ENCODE measurements at regions not wholly inside any gene's neighbourhood (a gene's known extent, or its start where the extent isn't known, plus 50 kb on each side); places are given as distances from the start of the nearest gene placed in this dataset.

DNA sequence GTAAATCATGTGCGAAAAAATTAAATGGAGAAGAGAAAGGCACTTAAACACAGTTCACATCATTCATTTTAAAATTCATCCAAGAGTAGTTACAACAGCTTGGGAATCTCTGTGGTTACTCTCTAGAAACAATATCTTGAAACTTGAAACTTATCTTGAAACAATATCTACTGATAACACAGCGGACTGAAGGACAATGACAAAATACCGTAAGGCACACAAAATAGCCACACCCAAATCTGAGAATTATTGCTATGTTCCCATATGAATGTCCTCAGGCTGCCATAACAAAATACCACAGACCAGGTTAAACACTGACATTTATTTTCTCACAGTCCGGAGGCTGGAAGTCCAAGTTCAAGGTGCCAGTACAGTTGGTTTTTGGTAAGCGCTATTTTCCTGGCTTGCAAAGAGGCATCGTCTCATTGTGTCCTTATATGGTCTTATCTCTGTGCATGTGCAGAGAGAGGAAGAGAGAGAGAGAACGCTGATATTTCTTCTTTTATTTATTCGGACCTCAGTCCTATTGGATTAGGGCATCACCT, 122.5 kb upstream of the BTBD3 start:
- DNase-seq: no peak

DNA sequence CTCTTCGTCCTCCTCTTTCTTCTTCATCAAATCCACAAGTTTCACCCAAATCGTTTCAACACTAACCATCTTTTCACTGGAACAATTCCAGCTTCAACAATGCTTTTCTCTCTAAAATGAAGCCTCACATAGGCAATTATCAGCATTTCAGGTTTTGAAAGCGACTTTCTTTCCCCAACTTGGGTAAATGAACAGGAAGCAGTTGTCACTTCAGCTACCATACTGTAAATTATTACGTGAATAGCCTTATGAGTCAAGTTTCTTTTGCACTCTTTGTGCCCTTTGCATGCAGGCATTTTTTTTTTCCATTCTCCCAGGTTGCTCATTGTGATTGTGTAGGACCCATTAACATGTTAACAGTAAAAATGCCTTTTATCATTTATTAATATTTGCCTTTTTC, 121.7 kb upstream of the BTBD3 start:
- DNase-seq: no peak

DNA sequence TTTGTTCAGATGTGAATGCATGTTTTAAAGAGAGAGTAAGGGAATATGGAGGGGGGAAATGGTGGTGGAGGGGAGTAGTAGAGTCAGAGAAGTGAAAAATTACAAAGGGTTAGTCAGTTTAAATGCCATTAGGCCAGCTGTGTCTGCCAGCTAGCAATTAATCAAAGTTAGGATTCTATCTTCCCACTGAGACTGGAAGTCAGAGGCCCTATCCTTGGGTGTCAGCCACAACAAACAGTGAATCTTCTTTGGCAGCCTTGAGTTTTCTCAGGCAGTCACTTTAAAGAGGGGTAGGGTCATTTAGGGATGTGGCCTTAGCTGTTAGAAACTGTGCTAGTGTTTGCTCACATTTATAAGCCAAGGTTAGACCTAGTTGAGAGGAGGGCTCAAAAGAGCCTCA, 120.5 kb upstream of the BTBD3 start:
- DNase-seq: no peak

DNA sequence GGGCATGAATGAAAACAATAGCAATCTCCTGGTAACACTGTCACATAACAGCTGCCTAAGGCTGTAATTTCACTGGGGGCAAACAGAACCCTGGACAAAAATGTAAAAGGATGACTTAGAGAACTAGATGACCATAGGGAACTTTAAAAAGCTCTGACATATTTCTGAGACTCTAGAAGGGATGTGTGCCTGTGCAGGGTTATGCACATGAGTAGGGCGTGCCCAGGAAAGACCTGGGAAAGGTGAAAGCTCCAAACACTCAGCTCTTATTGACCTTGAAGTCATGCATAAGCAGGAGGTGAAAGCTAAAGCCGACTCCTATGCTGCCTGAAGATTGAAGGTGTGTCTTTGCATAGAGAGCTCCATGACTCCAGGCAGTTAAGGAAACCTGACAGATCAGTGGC, 118.4 kb upstream of the BTBD3 start:
- DNase-seq: no peak

DNA sequence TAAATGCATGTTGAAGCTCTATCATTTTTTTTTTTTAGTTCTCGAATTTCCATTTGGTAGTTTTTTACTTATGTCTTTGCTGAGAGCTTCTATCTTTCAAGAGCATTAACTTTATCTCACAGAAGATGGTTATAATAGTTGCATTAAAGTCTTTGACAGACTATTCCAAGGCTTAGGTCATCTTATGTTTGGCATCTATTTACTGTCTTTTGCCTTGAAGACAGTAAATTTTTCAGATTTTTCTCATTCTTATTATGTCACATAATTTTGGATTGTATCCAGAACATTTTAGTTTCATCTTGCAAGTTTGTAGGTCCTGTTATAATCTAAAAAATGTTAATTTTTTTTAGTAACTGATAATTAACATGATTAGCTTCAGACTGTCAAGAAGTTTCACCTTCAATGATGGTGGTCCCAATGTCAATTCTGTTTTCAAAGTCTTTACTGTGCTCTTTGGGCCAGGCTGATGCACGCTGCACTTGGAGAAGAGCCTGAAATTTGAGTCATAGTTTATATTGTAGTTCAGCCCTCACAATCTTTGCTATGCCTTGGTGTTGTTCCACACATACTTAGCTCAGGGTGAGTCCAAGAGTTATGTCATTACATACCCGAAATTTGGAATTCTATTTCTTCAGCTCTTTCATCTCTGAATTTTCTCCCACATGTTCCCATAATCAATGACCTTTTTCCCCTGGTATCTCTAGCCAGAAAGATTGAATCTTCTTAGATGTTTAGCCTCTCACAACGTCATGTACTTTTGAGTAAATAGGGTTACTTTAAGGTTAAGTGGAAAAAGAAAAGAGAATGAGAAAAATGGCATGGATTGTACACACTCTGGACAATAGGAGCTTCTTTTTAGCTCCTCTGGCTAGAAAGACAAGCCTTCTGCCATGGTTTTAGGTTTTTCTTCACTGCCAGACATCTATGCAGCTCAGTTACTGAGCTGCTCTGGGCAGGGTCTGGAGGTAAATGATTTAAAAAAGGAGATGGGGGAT, 110.3 kb upstream of the BTBD3 start:
- no peak for DNase-seq

DNA sequence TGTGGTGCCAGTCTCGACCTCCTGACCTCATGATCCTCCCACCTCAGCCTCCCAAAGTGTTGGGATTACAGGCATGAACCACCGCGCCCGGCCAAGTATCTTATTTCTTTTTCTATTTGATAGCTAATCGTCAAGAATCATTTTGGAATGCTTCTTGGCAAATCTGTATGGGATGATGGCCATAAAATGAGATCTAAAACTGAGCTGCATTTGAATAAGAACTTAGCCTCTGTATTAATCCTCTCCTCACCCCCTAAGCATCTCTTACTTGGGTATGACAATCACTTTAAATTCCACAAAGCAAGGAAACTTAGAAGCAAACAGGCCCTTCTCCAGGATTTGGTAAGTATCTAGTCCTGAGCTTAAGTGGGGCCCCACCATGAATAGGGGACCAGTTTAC, 108.9 kb upstream of the BTBD3 start:
- DNase-seq: no peak

DNA sequence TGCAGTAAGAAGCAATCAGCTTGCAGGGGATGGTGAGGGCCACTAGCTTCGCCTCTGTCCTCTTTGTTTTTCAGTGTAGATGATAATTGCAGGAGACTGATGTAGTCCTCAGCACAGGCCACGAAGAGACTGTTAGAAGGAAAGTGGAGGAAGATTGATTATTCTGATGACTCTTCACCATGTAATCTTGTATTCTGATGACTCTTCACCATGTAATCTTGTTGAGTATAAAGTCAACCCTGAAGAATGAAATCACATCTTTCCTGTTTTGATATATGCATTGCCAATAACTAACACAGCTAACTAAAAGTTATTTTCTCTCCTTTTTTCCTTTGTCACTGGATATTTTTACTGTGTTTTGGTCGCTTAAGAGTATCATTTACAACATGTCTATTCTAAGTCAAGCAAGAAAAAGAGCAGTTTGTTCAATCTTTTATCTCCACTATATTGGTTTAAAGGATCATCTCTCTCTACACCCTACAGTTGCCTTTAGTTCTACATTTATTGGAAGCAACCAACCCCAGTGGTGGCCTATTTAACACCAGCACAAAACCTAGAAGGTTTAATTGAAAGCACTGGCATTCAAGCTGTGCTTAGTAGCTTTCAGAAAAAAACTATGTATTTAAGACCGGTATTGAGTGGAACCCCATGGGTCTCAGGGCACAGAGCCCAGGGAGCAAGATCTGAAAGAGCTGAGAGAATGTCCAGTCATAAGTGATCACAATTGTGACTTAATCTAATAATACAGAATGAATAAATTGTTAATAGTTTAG, 107.2 kb upstream of the BTBD3 start:
- DNase-seq: peak in 1 of 58 donors; percentile 2

DNA sequence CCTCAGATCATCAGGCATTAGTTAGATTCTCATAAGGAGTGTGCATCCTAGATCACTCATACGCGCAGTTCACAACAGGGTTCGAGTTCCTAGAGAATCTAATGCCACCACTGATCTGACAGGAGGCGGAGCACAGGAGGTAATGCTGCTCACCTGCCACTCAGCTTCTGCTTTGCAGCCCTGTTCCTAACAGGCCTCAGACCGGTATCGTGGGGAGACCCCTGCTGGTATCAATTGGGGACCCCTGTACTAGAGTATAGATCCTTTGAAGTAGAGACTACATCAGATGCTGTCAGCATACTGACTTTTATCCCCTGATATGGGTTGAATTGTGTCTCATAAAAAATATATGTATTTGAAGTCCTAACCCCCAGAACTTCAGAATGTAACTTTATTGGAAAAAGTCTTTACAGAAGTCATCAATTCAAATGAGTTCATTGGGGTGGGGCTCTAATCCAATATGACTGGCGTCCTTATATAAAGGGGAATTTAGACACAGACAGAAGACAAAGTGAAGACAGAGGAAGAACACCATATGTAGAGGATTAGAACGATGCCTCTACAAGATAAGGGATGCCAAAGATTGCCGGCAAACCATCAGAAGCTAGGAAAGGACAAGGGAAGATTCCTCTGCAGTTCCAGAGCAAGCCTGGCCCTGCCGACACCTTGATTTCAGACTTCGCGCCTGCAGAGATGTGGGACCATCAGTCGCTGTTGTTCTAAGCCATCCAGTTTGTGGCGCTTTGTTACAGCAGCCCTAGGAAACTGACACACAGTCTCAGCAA, 104.4 kb upstream of the BTBD3 start:
- DNase-seq: no peak

DNA sequence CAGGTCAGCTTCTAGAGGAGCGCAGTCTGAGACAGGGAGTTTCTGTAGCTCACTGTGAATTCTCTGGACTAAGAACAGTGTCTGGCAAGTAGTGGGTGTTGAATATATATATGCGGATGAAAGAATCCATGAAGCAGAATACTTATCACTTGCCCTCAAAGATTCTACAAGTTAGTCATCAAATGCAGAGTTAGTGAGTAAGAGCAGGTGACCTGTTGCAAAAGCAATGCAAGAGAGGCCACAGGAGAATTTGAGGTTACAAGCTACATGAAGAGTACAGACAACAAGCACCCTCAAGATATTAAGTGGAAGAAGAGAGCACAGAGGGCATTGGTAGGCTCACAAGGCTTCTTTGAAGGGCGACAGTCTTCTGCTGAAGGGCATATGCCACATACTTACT, 103.4 kb upstream of the BTBD3 start:
- DNase-seq: no peak

DNA sequence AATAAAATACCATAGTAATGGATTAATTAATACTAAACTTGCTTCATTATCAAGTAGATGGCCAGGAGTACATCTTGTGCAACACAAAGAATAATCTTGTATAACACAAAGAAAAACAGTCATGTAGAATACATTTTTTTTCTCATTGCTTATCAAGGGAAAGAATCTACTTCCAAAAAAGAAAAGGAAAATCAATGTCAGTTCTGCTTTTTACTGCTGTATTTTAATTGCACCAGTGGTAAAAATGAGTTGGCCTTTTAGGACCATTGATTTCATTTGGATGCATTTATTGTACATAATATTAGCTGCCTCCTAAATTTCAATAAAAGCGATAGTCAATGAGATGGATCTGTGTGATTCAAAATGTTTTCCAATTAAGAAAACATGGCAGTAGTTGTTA, 96.9 kb upstream of the BTBD3 start:
- DNase-seq: no peak

DNA sequence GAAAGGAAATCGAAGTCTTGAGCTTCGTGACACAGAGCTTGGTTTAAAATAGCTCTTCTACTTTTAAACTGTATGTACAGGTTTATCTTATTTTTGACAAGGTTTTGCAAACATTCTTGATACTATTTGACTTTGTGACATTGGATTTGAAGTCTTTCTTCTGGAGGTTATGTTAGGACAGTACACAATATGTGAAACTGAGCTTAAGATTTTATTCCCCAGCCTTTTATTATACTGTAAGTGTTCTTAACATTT, 95.2 kb upstream of the BTBD3 start:
- no peak for DNase-seq

DNA sequence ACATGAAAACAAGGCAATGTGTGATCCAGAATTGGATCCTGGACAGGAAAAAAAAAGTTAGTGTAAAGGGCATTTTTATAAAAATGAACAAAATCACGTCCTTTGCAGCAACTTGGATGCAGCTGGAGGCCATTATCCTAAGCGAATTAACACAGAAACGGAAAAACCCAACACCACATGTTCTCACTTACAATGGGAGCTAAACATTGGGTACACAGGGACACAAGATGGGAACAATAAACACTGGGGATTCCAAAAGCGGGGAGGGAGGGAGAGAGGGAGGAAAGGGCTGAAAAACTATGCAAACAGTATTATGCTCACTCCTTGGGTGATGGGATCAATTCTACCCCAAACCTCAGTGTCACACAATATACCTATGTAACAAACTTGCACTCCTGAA, 91.4 kb upstream of the BTBD3 start:
- peak in 9 of 58 donors; percentile 0 to 23 (median 4) for DNase-seq

DNA sequence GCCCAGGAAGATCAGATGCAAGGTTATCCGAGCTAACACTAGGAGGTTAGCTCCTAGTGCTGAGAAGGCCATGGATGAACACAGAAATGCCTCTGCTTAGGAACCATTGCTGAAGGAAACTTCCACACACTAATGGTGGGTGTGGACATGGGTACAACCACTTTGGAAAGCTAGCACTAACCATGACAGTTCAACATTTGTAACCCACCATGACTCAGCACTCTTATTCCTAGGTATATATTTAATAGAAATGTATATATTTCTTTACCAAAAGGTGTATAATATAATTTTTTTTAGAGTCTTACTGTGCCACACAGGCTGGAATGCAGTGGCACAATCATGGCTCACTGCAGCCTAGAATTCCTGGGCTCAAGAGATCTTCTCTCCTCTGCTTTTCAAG, 85.3 kb upstream of the BTBD3 start:
- no peak for DNase-seq

DNA sequence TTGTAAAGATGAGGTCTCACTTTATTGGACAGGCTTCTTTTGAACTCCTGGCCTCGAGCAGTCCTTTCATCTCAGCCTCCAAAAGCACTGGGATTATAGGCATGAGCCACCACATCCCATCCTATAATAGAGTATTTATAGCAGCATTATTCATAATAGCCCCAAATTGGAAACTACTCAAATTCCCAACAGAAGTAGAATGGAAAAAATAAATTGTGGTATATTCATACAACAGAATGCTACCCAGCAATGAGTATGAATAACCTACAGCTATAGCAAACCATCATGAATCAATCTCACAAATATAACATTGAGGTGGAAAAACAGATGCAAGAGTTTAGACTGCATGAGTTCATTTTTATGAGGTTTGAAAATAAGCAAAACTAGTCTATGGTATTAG, 84.8 kb upstream of the BTBD3 start:
- no peak for DNase-seq

DNA sequence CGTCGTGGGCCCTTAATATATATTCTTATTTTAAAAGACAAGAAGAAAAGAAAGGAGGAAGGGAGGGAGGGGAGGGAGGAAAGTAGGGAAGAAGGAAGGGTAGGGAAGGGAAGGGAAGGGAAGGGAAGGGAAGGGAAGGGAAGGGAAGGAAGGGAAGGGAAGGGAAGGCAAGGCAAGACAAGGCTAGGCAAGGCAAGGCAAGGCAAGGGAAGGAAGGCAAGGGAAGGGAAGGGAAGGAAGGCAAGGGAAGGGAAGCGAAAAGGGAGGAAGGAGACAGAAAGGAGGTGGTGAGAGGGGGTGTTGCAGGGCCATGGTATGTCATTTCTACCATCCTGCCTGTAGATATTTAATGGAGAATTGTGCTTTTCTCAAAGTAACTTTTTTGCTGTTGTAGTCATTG, 83.9 kb upstream of the BTBD3 start:
- no peak for DNase-seq

DNA sequence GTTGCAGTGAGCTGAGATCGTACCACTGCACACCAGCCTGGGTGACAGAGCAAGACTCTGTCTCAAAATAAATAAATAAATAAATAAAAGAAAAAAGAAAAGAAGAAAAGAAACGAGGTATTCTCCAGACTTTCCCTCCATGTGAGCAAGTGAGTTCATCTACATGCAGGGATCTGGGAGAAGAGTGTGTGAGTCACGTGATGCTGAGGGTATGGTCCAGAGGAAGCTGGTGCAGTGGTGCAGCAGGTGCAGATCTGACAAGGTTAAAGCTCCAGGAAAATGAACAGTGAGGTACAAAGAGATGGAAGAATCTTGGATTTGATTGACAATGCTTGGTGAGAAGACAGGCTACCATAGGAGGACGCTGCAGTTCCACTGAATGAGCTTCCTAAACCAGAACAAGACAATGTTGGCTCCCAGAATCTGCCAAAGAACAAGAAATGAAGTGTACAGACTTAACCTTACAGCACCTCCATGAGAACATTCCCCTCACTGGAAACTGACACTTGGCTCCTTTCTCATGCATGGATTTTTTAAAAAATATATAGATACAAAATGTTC, 79.5 kb upstream of the BTBD3 start:
- DNase-seq: no peak

DNA sequence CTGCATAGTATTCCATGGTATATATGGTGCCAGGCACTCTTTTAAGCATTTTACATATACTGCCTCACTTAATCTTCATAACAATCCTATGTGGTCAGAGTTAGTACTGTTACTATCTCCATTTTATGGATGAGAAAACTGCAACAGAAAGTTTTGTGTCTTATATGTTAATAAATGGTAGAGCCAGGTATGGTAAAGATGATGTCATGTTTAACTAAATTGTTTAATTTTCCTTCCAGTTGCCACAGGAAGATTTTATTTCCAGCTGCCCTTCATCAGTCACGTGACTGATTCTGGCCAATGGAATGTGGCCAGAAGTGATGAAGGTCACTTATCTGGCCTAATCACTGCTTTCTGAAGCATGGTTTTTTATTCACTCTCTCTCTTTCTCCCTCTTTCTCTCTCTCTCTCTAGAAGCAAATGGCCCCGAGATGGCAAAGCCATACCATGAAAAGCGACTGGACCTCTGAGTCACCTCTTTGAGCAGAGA, 75.7 kb upstream of the BTBD3 start:
- no peak for DNase-seq

DNA sequence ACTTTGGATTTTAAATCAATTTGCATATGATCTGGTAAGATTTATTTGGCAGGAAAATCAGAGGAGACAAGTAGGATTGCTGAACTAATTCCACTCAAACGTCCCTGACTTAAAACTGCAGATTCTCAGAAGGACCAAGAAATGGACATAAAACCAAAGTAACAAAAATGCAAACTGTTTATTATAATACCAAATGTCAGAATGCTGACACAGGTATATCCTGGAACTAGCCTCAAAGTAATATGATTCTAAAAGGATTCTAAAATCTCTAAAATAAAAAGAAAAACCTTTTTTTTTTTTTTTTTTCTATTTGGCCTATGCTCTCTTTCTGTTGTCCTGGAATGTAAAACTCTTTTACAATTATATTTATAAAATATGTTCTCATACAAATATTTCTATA, 74.4 kb upstream of the BTBD3 start:
- no peak for DNase-seq

DNA sequence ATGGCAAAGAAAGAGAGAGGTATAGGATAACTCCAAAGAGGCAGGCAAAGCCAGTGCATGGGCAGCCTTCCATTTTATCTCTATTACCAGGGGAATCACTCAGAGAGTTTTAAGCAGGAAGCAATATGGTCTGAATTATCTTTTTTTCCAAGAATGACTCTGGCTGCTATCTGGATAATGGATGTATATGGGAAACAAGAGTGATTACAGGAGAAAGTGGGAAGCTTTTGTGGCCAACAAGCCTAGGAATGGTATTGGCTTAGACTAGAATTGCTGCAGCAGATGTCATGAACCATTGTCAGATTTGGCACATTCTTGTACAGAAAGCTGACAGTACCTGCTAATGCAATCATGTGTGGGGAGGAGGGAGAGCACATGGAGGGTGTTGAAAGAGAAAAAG, 73.0 kb upstream of the BTBD3 start:
- DNase-seq: no peak

DNA sequence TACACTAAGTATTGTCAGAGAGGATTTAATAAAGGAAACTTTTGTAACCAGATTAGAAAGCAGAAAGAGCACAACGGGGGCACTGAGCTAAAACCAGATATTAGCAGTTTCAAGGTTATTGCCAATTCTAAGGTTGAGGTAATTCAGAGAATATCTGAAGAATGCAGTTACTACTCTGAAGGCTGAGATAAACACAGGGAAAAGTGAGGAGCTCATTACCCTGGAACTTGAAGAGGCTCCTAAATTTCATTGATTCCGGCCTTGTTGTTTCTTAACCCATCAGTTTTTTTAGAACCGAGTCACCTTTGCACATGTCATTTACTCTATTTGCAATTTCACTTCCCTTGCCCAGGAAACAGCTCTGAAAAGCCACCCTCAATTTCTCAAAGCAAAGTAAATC, 72.4 kb upstream of the BTBD3 start:
- no peak for DNase-seq

DNA sequence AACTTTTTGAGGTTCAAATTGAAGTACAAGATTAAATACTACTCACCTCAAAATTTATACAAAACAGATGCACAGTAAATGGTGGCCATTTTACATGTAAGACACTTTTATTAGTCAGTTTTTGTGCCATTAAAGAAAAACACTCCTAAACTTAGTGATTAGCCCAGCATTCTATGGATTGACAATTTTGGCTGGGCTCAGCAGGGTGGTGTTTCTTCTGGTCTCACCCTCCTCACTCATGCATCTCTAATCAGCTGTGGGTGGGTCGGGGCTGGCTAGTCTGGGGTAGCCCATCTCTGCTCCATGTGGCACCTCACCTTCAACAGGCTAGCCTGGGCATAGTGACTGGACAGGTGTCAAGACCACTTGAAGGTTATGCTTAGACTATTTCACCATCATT, 71.6 kb upstream of the BTBD3 start:
- DNase-seq: no peak
